T-helper 17 cell (primary cell): ENCODE measurements at regions not wholly inside any gene's neighbourhood (a gene's known extent, or its start where the extent isn't known, plus 50 kb on each side); places are given as distances from the start of the nearest gene placed in this dataset.
"Not testable (repeated sequence)": the region's sequence is repeated elsewhere in the genome, so short reads cannot be mapped to it uniquely, and the experiment has no call there.

ENCODE experiments used
- ATAC-seq: fragments of 150-1000 bp; cut with Tn5 transposase; 2 replicates; pipeline ENCODE4 v1.10.0; 2021; ENCODE audit warnings: mild to moderate bottlenecking, moderate library complexity
- DNase-seq, 3 donors: peaks; one replicate each; pipeline versions ENCODE4 v3.0.0 to v3.0.0-alpha.2; 2020 to 2021
- H3K9me3 ChIP-seq: one replicate; pipeline ENCODE4 v1.7.0; 2013; ENCODE audit warnings: low read length, mild to moderate bottlenecking; ENCODE audit not compliant: control insufficient read depth, poor library complexity, severe bottlenecking
- H3K27ac Mint-ChIP-seq: one replicate; pipeline ENCODE4 v1.8.0; 2022; ENCODE audit warnings: mild to moderate bottlenecking, moderate library complexity, mixed read lengths
- H3K27me3 Mint-ChIP-seq: one replicate; pipeline ENCODE4 v1.8.0; 2022; ENCODE audit warnings: mixed read lengths
- H3K36me3 Mint-ChIP-seq: one replicate; pipeline ENCODE4 v1.8.0; 2022; ENCODE audit warnings: low read depth, mixed read lengths
- H3K4me1 Mint-ChIP-seq: one replicate; pipeline ENCODE4 v1.8.0; 2022; ENCODE audit warnings: mild to moderate bottlenecking, mixed read lengths
- H3K4me3 Mint-ChIP-seq: one replicate; pipeline ENCODE4 v1.8.0; 2022; ENCODE audit warnings: mild to moderate bottlenecking, moderate library complexity, mixed read lengths

- Mint-ChIP-seq H3K4me3 (no peak overlapping the region), H3K27me3 (no peaks in the 10 kb centered on the region), H3K27ac (no peak overlapping the region), H3K36me3 (no peaks in the 10 kb centered on the region), H3K4me1 (no peaks in the 10 kb centered on the region)
- ATAC-seq (no peak), DNase-seq (no peak)
- H3K9me3 ChIP-seq = no peaks in the 10 kb centered on the region
These were observed 180.9 kb upstream of the SOX14 start for GRCh38 chr3:137583256-137583655.

- H3K36me3 Mint-ChIP-seq = no peaks in the 10 kb centered on the region
- H3K9me3 ChIP-seq = no peaks in the 10 kb centered on the region
- no peaks in the 10 kb centered on the region for H3K4me1 Mint-ChIP-seq
- no peak overlapping the region for H3K4me3 Mint-ChIP-seq
- H3K27me3 Mint-ChIP-seq = no peaks in the 10 kb centered on the region
- H3K27ac Mint-ChIP-seq = no peak overlapping the region
- DNase-seq (no peak), ATAC-seq (no peak)
These were observed 175.2 kb upstream of the SOX14 start for GRCh38 chr3:137588871-137589270.

- DNase-seq, H3K9me3 ChIP-seq, H3K27ac Mint-ChIP-seq, H3K4me1 Mint-ChIP-seq, H3K27me3 Mint-ChIP-seq, H3K36me3 Mint-ChIP-seq, H3K4me3 Mint-ChIP-seq, ATAC-seq: not testable (repeated sequence)
These were observed 168.7 kb upstream of the SOX14 start for GRCh38 chr3:137595415-137595814.

- Mint-ChIP-seq H3K36me3 (no peaks in the 10 kb centered on the region), H3K27ac (no peak overlapping the region), H3K4me3 (no peak overlapping the region), H3K4me1 (no peaks in the 10 kb centered on the region), H3K27me3 (no peaks in the 10 kb centered on the region)
- H3K9me3 ChIP-seq = no peaks in the 10 kb centered on the region
- no peak for DNase-seq
- no peak for ATAC-seq
These were observed 153.4 kb upstream of the SOX14 start for GRCh38 chr3:137610723-137611122.

- Mint-ChIP-seq H3K4me1 (no peaks in the 10 kb centered on the region), H3K27ac (no peak overlapping the region), H3K36me3 (no peaks in the 10 kb centered on the region), H3K27me3 (no peaks in the 10 kb centered on the region), H3K4me3 (no peak overlapping the region)
- no peaks in the 10 kb centered on the region for H3K9me3 ChIP-seq
- ATAC-seq (no peak), DNase-seq (no peak)
These were observed 151.8 kb upstream of the SOX14 start for GRCh38 chr3:137612291-137612690.

GRCh38 chr3:137615659-137616418, 148.3 kb upstream of the SOX14 start:
- H3K9me3 ChIP-seq = no peaks in the 10 kb centered on the region
- Mint-ChIP-seq H3K4me1 (no peaks in the 10 kb centered on the region), H3K27me3 (no peaks in the 10 kb centered on the region), H3K4me3 (no peak overlapping the region), H3K27ac (no peak overlapping the region), H3K36me3 (no peaks in the 10 kb centered on the region)
- ATAC-seq (no peak), DNase-seq (no peak)

GRCh38 chr3:137641879-137642704, 122.0 kb upstream of the SOX14 start:
- H3K4me3 Mint-ChIP-seq = no peak overlapping the region
- DNase-seq (no peak), ATAC-seq (no peak)
- no peaks in the 10 kb centered on the region for H3K36me3 Mint-ChIP-seq
- H3K27me3 Mint-ChIP-seq = peaks cover 5% of the 10 kb centered on the region
- no peaks in the 10 kb centered on the region for H3K4me1 Mint-ChIP-seq
- no peaks in the 10 kb centered on the region for H3K9me3 ChIP-seq
- H3K27ac Mint-ChIP-seq = no peak overlapping the region

GRCh38 chr3:137642831-137643230, 121.3 kb upstream of the SOX14 start:
- no peaks in the 10 kb centered on the region for H3K4me1 Mint-ChIP-seq
- H3K36me3 Mint-ChIP-seq = no peaks in the 10 kb centered on the region
- no peaks in the 10 kb centered on the region for H3K9me3 ChIP-seq
- H3K4me3 Mint-ChIP-seq = no peak overlapping the region
- ATAC-seq = no peak
- H3K27me3 Mint-ChIP-seq = peaks cover 5% of the 10 kb centered on the region
- H3K27ac Mint-ChIP-seq = no peak overlapping the region
- no peak for DNase-seq

GRCh38 chr3:137647179-137647578, 116.9 kb upstream of the SOX14 start:
- no peak overlapping the region for H3K27ac Mint-ChIP-seq

GRCh38 chr3:137669519-137670060, 94.5 kb upstream of the SOX14 start:
- no peak for ATAC-seq
- no peak overlapping the region for H3K4me3 Mint-ChIP-seq
- no peaks in the 10 kb centered on the region for H3K9me3 ChIP-seq

More at GRCh38 chr3:137647179-137647578, 116.9 kb upstream of the SOX14 start:
- Mint-ChIP-seq H3K4me1 (no peaks in the 10 kb centered on the region), H3K27me3 (peaks cover 5% of the 10 kb centered on the region), H3K4me3 (no peak overlapping the region), H3K36me3 (no peaks in the 10 kb centered on the region)
- ATAC-seq (no peak), DNase-seq (no peak)
- H3K9me3 ChIP-seq = no peaks in the 10 kb centered on the region

GRCh38 chr3:137687181-137687879, 76.8 kb upstream of the SOX14 start:
- Mint-ChIP-seq H3K27ac (no peak overlapping the region), H3K4me1 (no peaks in the 10 kb centered on the region), H3K36me3 (no peaks in the 10 kb centered on the region), H3K4me3 (no peak overlapping the region), H3K27me3 (no peaks in the 10 kb centered on the region)
- ATAC-seq = no peak
- no peak for DNase-seq
- H3K9me3 ChIP-seq = no peaks in the 10 kb centered on the region

More at GRCh38 chr3:137669519-137670060, 94.5 kb upstream of the SOX14 start:
- Mint-ChIP-seq H3K4me1 (no peaks in the 10 kb centered on the region), H3K27ac (no peak overlapping the region), H3K36me3 (no peaks in the 10 kb centered on the region), H3K27me3 (no peaks in the 10 kb centered on the region)
- DNase-seq = no peak

GRCh38 chr3:137692803-137693431, 71.2 kb upstream of the SOX14 start:
- H3K27ac Mint-ChIP-seq = no peak overlapping the region
- H3K4me1 Mint-ChIP-seq = no peaks in the 10 kb centered on the region
- H3K4me3 Mint-ChIP-seq = no peak overlapping the region
- H3K36me3 Mint-ChIP-seq = no peaks in the 10 kb centered on the region
- ATAC-seq (no peak), DNase-seq (no peak)
- H3K27me3 Mint-ChIP-seq = no peaks in the 10 kb centered on the region
- no peaks in the 10 kb centered on the region for H3K9me3 ChIP-seq

- no peaks in the 10 kb centered on the region for H3K27me3 Mint-ChIP-seq
- no peaks in the 10 kb centered on the region for H3K9me3 ChIP-seq
- no peak overlapping the region for H3K27ac Mint-ChIP-seq
- no peaks in the 10 kb centered on the region for H3K4me1 Mint-ChIP-seq
- no peak for DNase-seq
- no peak overlapping the region for H3K4me3 Mint-ChIP-seq
- ATAC-seq = no peak
- no peaks in the 10 kb centered on the region for H3K36me3 Mint-ChIP-seq
These were observed 70.3 kb upstream of the SOX14 start for GRCh38 chr3:137693791-137694190.
